Naive thymus-derived CD8-positive, alpha-beta T cell (primary cell): ENCODE measurements at regions not wholly inside any gene's neighbourhood (a gene's known extent, or its start where the extent isn't known, plus 50 kb on each side); places are given as distances from the start of the nearest gene placed in this dataset.

Experiments
- ATAC-seq, 2 donors: fragments of 150-1000 bp; cut with Tn5 transposase in 1 of 2; sonication (Bioruptor Pico), chemical (Tn5 transposase) in 1 of 2; 1 replicate in 1 of 2; 2 replicates in 1 of 2; pipeline ENCODE4 v1.10.0; 2021; ENCODE audit warnings: mild to moderate bottlenecking in 2 of 2, moderate library complexity in 2 of 2
- POLR2A ChIA-PET: fragments of 350-600 bp; sonication (Branson Sonifier 250); formaldehyde crosslinking; loops from one replicate; lab custom pipeline; 2021; ENCODE audit warnings: antibody characterized with exemption; lab: Charles Lee
- DNase-seq, 10 donors: peaks; one replicate each; pipeline versions ENCODE4 v3.0.0 to v3.0.0-alpha.2; 2020 to 2022
- H3K27ac Mint-ChIP-seq, 10 donors: one replicate each; pipeline ENCODE4 v1.8.0; 2020 to 2022; ENCODE audit warnings: mild to moderate bottlenecking in 10 of 10, mixed read lengths in 10 of 10, moderate library complexity in 4 of 10, inconsistent platforms in 1 of 10
- H3K27me3 Mint-ChIP-seq, 5 donors: one replicate each; pipeline ENCODE4 v1.8.0; 2021 to 2022; ENCODE audit warnings: mixed read lengths in 5 of 5
- H3K36me3 Mint-ChIP-seq, 3 donors: one replicate each; pipeline ENCODE4 v1.8.0; 2020 to 2022; ENCODE audit warnings: mixed read lengths in 3 of 3, mild to moderate bottlenecking in 2 of 3, inconsistent platforms in 1 of 3
- H3K4me1 Mint-ChIP-seq, 4 donors: one replicate each; pipeline ENCODE4 v1.8.0; 2021 to 2022; ENCODE audit warnings: mixed read lengths in 4 of 4
- H3K4me3 Mint-ChIP-seq, 10 donors: one replicate each; pipeline ENCODE4 v1.8.0; 2020 to 2022; ENCODE audit warnings: mild to moderate bottlenecking in 10 of 10, mixed read lengths in 10 of 10, moderate library complexity in 6 of 10, inconsistent platforms in 1 of 10
- H3K9me3 Mint-ChIP-seq, 9 donors: one replicate each; pipeline ENCODE4 v1.8.0; 2020 to 2022; ENCODE audit warnings: mixed read lengths in 9 of 9, mild to moderate bottlenecking in 3 of 9, inconsistent platforms in 1 of 9, moderate library complexity in 1 of 9

DNA sequence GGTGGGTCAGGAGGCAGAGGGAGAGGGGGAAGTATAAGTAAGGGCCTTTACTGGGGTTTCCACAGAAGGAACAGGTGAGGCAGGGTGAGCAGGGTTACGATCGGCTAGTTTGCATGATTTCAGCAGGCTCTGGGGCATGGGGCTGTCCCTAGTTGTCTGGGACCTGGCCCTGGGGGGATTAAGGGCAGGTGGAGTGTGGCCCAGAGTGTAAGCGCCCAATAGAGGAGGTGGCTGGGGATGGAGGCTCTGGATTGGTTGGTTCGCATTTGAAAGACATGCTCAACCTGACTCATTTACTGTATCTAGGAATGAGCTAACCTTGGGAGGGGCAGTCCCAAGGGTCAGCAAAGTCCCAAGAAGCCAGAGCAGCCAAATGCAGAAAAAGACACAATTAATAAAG is 230.3 kb downstream of the MAP2K4 start:
- H3K9me3 Mint-ChIP-seq = no peaks in the 10 kb centered on the region
- H3K4me3 Mint-ChIP-seq = no peak overlapping the region
- no peaks in the 10 kb centered on the region for H3K4me1 Mint-ChIP-seq
- POLR2A ChIA-PET = no interaction called here
- H3K27ac Mint-ChIP-seq = no peak overlapping the region
- no peaks in the 10 kb centered on the region for H3K36me3 Mint-ChIP-seq
- ATAC-seq (no peak), DNase-seq (no peak)
- peaks cover 0 to 39% (median 7%) of the 10 kb centered on the region in 5 donors for H3K27me3 Mint-ChIP-seq

DNA sequence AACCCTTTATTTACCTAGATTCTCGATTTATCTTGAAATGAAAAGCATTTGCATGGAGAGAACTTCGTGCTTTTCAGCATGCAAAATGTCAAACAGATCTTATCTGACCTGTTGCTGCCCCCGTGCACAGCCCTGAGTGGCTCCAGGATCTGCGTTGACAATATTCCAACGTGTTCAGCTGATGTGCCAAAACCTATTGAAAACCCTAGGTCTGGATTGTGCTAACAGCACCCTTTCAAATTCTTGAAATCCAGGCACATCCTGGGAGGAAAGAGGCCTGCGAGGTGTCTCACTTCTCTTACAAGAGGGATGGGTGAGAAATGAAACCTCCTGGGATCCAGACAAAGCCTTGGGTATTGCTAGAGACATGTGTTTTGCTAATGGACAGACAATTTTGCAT is 231.8 kb downstream of the MAP2K4 start:
- peaks cover 0 to 41% (median 7%) of the 10 kb centered on the region in 5 donors for H3K27me3 Mint-ChIP-seq
- peaks cover 0 to 1% (median 0%) of the 10 kb centered on the region in 4 donors for H3K4me1 Mint-ChIP-seq
- no peaks in the 10 kb centered on the region for H3K36me3 Mint-ChIP-seq
- ATAC-seq (no peak), DNase-seq (no peak)
- POLR2A ChIA-PET = no interaction called here
- H3K4me3 Mint-ChIP-seq = no peak overlapping the region
- H3K9me3 Mint-ChIP-seq = no peaks in the 10 kb centered on the region
- no peak overlapping the region for H3K27ac Mint-ChIP-seq

DNA sequence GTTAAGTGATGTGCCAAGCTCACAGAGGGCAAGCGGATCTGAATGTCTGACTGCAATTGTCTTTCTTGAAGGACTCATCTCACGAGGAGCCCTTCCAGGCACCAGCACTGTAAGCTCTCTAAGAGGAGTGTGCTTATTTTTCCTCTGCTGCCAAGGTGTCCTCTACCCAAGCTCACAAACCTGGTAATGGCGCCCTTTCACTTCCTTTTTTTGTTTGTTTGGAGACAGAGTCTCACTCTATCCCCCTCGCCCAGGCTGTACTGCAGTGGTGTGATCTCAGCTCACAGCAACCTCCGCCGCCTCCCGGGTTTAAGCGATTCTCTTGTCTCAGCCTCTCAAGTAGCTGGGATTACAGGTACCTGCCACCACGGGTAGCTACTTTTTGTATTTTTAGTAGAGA is 233.8 kb downstream of the MAP2K4 start:
- no peak for ATAC-seq
- peaks cover 0 to 1% (median 0%) of the 10 kb centered on the region in 4 donors for H3K4me1 Mint-ChIP-seq
- POLR2A ChIA-PET = no interaction called here
- H3K27ac Mint-ChIP-seq = no peak overlapping the region
- no peak overlapping the region for H3K4me3 Mint-ChIP-seq
- no peak for DNase-seq
- H3K27me3 Mint-ChIP-seq = peaks cover 0 to 39% (median 6%) of the 10 kb centered on the region in 5 donors
- no peaks in the 10 kb centered on the region for H3K36me3 Mint-ChIP-seq
- H3K9me3 Mint-ChIP-seq = no peaks in the 10 kb centered on the region

DNA sequence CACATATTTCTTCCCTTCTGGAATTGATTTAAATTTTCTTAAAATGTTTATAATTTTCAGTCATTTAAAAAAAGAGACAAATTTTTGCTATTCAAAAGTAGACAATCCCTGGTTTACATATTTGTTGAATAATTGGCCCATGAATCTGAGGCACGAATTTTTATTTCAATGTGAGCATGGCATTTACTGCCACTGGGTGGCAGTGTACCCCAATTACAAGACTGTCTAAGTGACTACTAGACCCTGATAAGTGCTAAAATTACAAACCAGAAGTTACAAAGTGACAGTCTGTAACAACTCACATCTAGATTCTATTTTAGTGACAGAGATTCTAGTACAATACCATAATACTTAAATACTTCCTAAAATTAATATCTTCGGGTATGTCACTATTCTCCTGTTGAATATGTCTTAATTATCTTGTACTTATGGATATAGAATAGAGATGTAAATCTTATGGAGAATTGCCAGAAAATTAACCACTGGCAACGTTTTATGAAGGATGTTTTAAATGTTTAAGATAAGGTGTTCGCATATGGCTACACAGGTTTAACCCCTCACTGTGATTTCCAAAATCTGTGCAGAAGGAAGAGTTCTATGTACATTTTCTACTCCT is 235.8 kb downstream of the MAP2K4 start:
- POLR2A ChIA-PET = no interaction called here
- H3K27ac Mint-ChIP-seq = no peak overlapping the region
- ATAC-seq (no peak), DNase-seq (no peak)
- peaks cover 0 to 23% (median 4%) of the 10 kb centered on the region in 5 donors for H3K27me3 Mint-ChIP-seq
- peaks cover 0 to 1% (median 0%) of the 10 kb centered on the region in 4 donors for H3K4me1 Mint-ChIP-seq
- no peak overlapping the region for H3K4me3 Mint-ChIP-seq
- H3K36me3 Mint-ChIP-seq = no peaks in the 10 kb centered on the region
- peaks cover 0 to 5% (median 0%) of the 10 kb centered on the region in 9 donors for H3K9me3 Mint-ChIP-seq

DNA sequence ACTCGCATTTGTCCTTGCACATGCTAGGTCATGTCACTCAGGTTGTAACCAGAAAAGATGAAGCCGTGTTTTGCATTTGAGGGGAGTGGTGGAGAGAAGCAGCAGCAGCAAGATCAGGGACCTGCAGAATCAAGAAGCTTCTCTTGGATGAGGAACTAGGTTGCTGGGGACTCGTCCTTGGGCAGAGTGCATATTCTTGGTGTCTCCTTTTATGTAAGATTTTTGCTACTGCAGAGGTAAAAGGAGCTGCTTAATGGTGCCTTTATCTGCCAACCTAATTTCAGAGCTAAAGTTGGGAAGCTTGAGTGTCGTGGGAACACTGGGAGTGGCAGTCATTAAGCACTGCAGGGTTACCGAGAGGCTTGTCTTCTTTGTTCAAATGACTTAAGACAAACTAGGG is 236.5 kb downstream of the MAP2K4 start:
- Mint-ChIP-seq H3K4me3 (no peak overlapping the region), H3K36me3 (no peaks in the 10 kb centered on the region), H3K9me3 (peaks cover 0 to 5% (median 0%) of the 10 kb centered on the region in 9 donors), H3K4me1 (peaks cover 0 to 1% (median 0%) of the 10 kb centered on the region in 4 donors), H3K27me3 (peaks cover 0 to 21% (median 4%) of the 10 kb centered on the region in 5 donors), H3K27ac (no peak overlapping the region)
- no peak for ATAC-seq
- DNase-seq = no peak
- POLR2A ChIA-PET = no interaction called here

DNA sequence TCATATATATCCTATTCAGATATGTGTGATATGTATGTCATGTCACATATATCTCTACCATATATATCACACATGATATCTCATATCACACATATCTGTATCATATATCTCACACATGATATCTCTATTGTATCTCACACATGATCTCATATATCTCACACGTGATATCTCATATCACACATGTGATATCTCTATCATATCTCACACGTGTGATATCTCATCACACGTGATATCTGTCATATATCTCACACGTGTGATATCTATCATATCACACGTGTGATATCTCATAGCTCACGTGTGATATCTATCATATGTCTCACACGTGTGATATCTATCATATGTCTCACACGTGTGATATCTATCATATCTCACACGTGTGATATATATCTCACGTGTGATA is 240.7 kb downstream of the MAP2K4 start:
- no peak overlapping the region for H3K4me3 Mint-ChIP-seq
- POLR2A ChIA-PET = no interaction called here
- H3K9me3 Mint-ChIP-seq = peaks cover 0 to 7% (median 0%) of the 10 kb centered on the region in 9 donors
- DNase-seq (no peak), ATAC-seq (no peak)
- H3K27me3 Mint-ChIP-seq = peaks cover 0 to 9% (median 2%) of the 10 kb centered on the region in 5 donors
- peaks cover 0 to 1% (median 0%) of the 10 kb centered on the region in 4 donors for H3K4me1 Mint-ChIP-seq
- no peaks in the 10 kb centered on the region for H3K36me3 Mint-ChIP-seq
- H3K27ac Mint-ChIP-seq = no peak overlapping the region

DNA sequence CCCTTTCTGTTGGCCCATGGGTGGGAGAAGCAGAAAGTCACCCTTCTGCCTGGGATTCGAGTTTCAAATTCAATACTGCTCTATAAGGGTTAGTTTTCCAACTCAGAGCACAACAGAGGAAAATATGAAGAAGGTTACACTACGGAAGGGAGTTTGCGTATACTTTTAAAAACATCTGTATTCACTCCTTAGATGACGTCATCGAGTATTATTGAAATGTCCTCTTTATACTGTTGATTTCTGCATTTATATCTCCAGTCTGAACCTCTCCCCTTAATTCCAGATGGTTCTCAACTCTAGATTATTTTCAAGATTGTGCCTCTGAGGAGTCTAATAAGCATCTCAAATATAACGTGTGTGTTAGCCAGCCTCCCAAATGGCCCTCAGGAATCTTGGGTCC is 249.1 kb downstream of the MAP2K4 start:
- DNase-seq = no peak
- Mint-ChIP-seq H3K27me3 (peaks cover 0 to 1% (median 0%) of the 10 kb centered on the region in 5 donors), H3K4me1 (no peaks in the 10 kb centered on the region), H3K27ac (no peak overlapping the region), H3K9me3 (peaks cover 0 to 29% (median 8%) of the 10 kb centered on the region in 9 donors), H3K36me3 (no peaks in the 10 kb centered on the region), H3K4me3 (no peak overlapping the region)
- POLR2A ChIA-PET = no interaction called here
- no peak for ATAC-seq

DNA sequence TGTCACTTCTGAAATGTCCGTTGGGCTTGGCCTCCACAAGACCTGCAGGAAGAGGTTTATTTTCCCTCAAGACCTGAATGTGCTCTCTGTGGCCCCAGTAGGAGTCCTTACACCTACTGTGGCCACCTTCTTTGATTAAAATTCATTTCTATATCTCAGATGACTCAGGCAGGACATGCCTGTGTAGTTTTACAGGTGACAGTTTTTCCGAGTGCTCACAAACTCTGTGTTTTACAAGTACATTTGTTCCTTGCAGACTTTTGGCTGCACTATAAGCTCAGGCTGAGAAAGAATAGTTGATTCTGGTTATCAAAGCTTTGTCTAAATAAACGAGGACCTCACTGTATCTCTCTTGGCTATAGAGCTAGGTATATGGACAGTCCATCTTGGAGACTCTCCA is 257.1 kb downstream of the MAP2K4 start:
- H3K27me3 Mint-ChIP-seq = no peaks in the 10 kb centered on the region
- no peak overlapping the region for H3K27ac Mint-ChIP-seq
- no peak for ATAC-seq
- H3K4me1 Mint-ChIP-seq = no peaks in the 10 kb centered on the region
- H3K36me3 Mint-ChIP-seq = no peaks in the 10 kb centered on the region
- no peak overlapping the region for H3K4me3 Mint-ChIP-seq
- POLR2A ChIA-PET = no interaction called here
- peaks cover 0 to 13% (median 6%) of the 10 kb centered on the region in 9 donors for H3K9me3 Mint-ChIP-seq
- DNase-seq = no peak

DNA sequence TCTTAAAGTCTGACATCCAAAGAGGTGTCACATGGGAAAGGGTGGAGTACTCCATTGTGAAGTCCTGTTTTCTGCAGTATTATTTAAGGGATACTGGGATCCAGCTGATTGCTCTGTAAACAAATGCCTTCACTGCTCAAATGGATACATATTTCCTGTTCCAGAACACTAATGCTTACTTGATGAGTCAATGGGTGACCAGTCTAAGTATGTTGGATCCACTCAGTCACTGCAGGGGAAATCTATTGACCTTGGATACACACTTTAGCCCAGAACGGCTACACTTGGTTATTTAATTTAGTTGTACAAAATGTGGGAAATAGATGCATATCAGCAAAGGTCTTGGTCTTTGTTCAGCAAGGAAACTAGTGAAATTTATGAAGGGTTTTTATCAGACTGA is 261.4 kb downstream of the MAP2K4 start:
- no peaks in the 10 kb centered on the region for H3K27me3 Mint-ChIP-seq
- DNase-seq (no peak), ATAC-seq (no peak)
- H3K4me1 Mint-ChIP-seq = no peaks in the 10 kb centered on the region
- no peak overlapping the region for H3K4me3 Mint-ChIP-seq
- H3K9me3 Mint-ChIP-seq = peaks cover 0 to 4% (median 2%) of the 10 kb centered on the region in 9 donors
- no peaks in the 10 kb centered on the region for H3K36me3 Mint-ChIP-seq
- no peak overlapping the region for H3K27ac Mint-ChIP-seq
- POLR2A ChIA-PET = no interaction called here

DNA sequence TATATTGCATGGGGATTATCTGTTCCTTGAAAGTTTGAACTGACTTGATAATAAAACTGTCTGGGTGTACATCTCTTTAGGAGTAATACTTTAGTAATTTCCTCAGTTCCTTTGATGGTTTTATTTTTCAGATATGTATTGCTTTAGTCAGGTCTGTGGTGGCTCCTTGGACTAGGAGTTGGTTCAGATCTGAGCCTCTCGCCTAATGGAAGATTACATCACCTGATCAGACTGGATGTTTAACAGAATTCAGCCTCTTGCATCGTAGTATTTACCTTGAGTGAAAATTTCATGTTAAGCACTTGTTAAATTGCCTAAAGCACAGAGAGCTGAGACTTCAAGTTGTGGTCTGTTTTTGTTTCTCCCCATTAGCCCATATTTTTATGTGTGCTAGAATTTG is 267.3 kb downstream of the MAP2K4 start:
- Mint-ChIP-seq H3K4me1 (no peaks in the 10 kb centered on the region), H3K27ac (no peak overlapping the region), H3K4me3 (no peak overlapping the region), H3K27me3 (peaks cover 0 to 12% (median 0%) of the 10 kb centered on the region in 5 donors), H3K36me3 (no peaks in the 10 kb centered on the region), H3K9me3 (peaks cover 0 to 4% (median 2%) of the 10 kb centered on the region in 9 donors)
- ATAC-seq (no peak), DNase-seq (no peak)
- POLR2A ChIA-PET = no interaction called here

DNA sequence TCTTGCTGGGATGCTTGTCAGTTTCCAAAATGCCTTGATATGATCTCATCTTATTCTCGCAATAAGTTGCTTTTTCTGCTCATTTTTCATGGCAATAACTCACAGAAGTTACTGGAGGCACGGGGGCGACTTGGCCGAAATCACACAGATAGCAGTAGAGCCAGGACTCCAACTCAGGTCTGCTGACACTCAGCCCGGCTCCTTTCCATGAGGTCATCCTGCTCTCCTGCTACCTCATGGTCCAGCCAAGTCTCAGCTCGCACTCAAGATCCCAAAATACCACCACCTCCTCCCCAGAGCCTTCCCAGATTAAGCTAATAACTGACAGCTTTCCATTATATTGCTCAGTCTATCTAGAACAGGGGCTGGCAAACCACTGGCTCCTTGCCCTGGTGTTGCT is 269.5 kb downstream of the MAP2K4 start:
- H3K4me3 Mint-ChIP-seq = no peak overlapping the region
- no peaks in the 10 kb centered on the region for H3K4me1 Mint-ChIP-seq
- H3K9me3 Mint-ChIP-seq = peaks cover 0 to 7% (median 0%) of the 10 kb centered on the region in 9 donors
- peaks cover 0 to 12% (median 0%) of the 10 kb centered on the region in 5 donors for H3K27me3 Mint-ChIP-seq
- POLR2A ChIA-PET = no interaction called here
- H3K36me3 Mint-ChIP-seq = no peaks in the 10 kb centered on the region
- H3K27ac Mint-ChIP-seq = no peak overlapping the region
- DNase-seq = no peak
- no peak for ATAC-seq

DNA sequence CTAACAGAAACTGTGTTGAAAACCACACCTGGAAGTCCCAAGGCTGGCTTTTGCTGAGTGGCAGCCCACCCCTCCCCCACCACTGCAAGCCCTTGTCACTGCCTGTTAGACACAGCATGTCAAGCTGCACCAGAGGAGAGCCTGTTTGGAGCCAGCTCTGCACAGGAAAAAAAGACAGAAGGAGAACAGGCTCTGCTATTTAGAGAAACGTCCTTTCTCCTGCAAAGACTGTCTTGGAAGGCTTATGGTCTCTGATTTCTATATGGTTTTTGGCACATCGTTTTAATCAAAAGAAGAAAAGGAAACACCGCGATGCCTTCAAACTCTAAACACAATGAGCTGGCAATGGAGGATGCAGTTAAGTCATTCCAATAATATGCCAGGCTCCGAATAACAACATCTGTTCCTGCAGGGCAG is 275.5 kb downstream of the MAP2K4 start:
- peaks cover 0 to 3% (median 0%) of the 10 kb centered on the region in 5 donors for H3K27me3 Mint-ChIP-seq
- no peaks in the 10 kb centered on the region for H3K36me3 Mint-ChIP-seq
- POLR2A ChIA-PET = no interaction called here
- no peak overlapping the region for H3K4me3 Mint-ChIP-seq
- DNase-seq (no peak), ATAC-seq (no peak)
- no peaks in the 10 kb centered on the region for H3K4me1 Mint-ChIP-seq
- H3K27ac Mint-ChIP-seq = no peak overlapping the region
- peaks cover 0 to 16% (median 0%) of the 10 kb centered on the region in 9 donors for H3K9me3 Mint-ChIP-seq

DNA sequence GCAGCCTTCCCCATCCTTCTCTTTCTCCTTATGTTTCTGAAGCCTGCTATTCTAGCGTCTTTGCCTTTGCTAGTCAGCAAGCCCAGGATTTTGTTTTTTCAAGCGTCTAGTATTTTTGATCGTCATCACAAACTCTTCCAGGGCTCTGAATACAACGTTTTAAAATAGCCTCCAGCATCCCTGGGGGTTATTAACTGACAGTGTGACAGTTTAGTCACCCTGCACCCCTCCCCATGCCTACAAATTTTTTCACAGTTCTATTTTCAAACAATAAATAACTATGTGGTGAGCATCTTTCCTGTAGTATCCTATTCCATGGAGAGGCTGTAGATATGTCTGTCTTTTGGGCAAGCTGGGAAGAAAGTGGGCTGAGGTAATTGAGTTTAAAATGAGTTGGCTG is 280.9 kb downstream of the MAP2K4 start:
- POLR2A ChIA-PET = no interaction called here
- H3K4me1 Mint-ChIP-seq = no peaks in the 10 kb centered on the region
- no peak overlapping the region for H3K27ac Mint-ChIP-seq
- no peak for DNase-seq
- no peak for ATAC-seq
- H3K4me3 Mint-ChIP-seq = no peak overlapping the region
- H3K27me3 Mint-ChIP-seq = peaks cover 0 to 3% (median 0%) of the 10 kb centered on the region in 5 donors
- H3K36me3 Mint-ChIP-seq = no peaks in the 10 kb centered on the region
- peaks cover 0 to 25% (median 4%) of the 10 kb centered on the region in 9 donors for H3K9me3 Mint-ChIP-seq

DNA sequence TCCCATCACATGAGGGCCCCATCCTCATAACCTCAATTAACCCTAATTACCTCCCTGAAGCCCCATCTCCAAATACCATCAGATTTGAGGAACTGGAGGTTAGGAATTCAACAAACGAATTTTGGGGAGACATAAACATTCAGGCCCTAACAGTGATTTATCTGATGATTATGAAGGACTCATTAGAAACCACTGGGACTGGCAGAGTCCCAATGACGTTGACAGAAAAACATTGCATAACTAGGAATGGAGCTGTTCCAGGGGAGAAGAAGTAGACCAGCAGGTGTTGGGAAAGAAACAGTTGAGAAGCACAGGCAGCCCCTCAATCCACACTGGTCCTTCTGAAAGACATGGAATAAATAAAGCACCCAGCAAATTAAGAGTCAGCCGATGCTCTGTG is 282.0 kb downstream of the MAP2K4 start:
- Mint-ChIP-seq H3K9me3 (peaks cover 0 to 21% (median 4%) of the 10 kb centered on the region in 9 donors), H3K36me3 (no peaks in the 10 kb centered on the region), H3K27ac (no peak overlapping the region), H3K4me1 (no peaks in the 10 kb centered on the region), H3K27me3 (no peaks in the 10 kb centered on the region), H3K4me3 (no peak overlapping the region)
- ATAC-seq (no peak), DNase-seq (no peak)
- POLR2A ChIA-PET = no interaction called here
